H1 (cell line): ENCODE measurements at regions not wholly inside any gene's neighbourhood (a gene's known extent, or its start where the extent isn't known, plus 50 kb on each side); places are given as distances from the start of the nearest gene placed in this dataset.

Source experiments
- CHD7 ChIP-seq: fragments of 300-600 bp; sonication (generic); IDR thresholded peaks from 2 replicates; pipeline ENCODE4 v1.7.1; 2012; ENCODE audit warnings: low read length, moderate library complexity, mild to moderate bottlenecking, inconsistent platforms; ENCODE audit not compliant: insufficient replicate concordance
- EGR1 ChIP-seq: IDR thresholded peaks from 2 replicates; pipeline ENCODE4 v1.6.1; 2011; ENCODE audit warnings: low read depth, low read length, borderline replicate concordance
- FOSL1 ChIP-seq: IDR thresholded peaks from 2 replicates; pipeline ENCODE4 v1.6.1; 2011; ENCODE audit warnings: mild to moderate bottlenecking, low read depth, low read length, moderate library complexity; ENCODE audit not compliant: insufficient read depth
- GTF2F1 ChIP-seq: IDR thresholded peaks from 2 replicates; pipeline ENCODE4 v1.6.1; 2012; ENCODE audit warnings: low read depth, low read length, improper control_type of control experiment, borderline replicate concordance

GRCh38 chr3:10575601-10576160, 70.3 kb upstream of the ATP2B2 start (continued):
- TF ChIP-seq CHD7 (no peak), GTF2F1 (no peak), FOSL1 (no peak), EGR1 (no peak)
- TF ChIP-seq, all 59 proteins: peak for 0
